Keratinocyte (primary cell): ENCODE measurements at regions not wholly inside any gene's neighbourhood (a gene's known extent, or its start where the extent isn't known, plus 50 kb on each side); places are given as distances from the start of the nearest gene placed in this dataset.
"Not testable (repeated sequence)": the region's sequence is repeated elsewhere in the genome, so short reads cannot be mapped to it uniquely, and the experiment has no call there.

Experiments used
- DNase-seq: peaks from one replicate; pipeline ENCODE4 v3.0.0-alpha.2; 2011; ENCODE audit warnings: low read depth, missing footprints, low spot score
- FAIRE-seq: peaks from 2 replicates; lab custom pipeline; 2011; peaks lifted over from hg19 to GRCh38; lab: Jason Lieb, UNC
- H2AFZ ChIP-seq: 2 replicates; pipeline ENCODE4 v1.6.0; 2012; ENCODE audit warnings: low read length, control low read depth, inconsistent platforms; ENCODE audit not compliant: control insufficient read depth
- H3K27ac ChIP-seq: 2 replicates; pipeline ENCODE4 v1.5.1; 2011; ENCODE audit warnings: low read length; ENCODE audit not compliant: control insufficient read depth, insufficient read depth
- H3K27me3 ChIP-seq: 3 replicates; pipeline ENCODE4 v1.6.0; 2011; ENCODE audit warnings: low read length; ENCODE audit not compliant: control insufficient read depth, insufficient read depth; ENCODE audit errors: extremely low read depth
- H3K36me3 ChIP-seq, 2 experiments: 2 replicates in 1 of 2; 3 replicates in 1 of 2; pipeline ENCODE4 v1.5.1; 2011; ENCODE audit warnings: low read length in 2 of 2, mild to moderate bottlenecking in 1 of 2; ENCODE audit not compliant: control insufficient read depth in 2 of 2, insufficient read depth in 2 of 2; ENCODE audit errors: extremely low read depth in 1 of 2
- H3K4me1 ChIP-seq: 3 replicates; pipeline ENCODE4 v1.5.1; 2011; ENCODE audit warnings: low read length; ENCODE audit not compliant: control insufficient read depth, insufficient read depth; ENCODE audit errors: extremely low read depth
- H3K4me2 ChIP-seq: 3 replicates; pipeline ENCODE4 v1.6.0; 2011; ENCODE audit warnings: low read depth, low read length; ENCODE audit not compliant: control insufficient read depth, insufficient read depth; ENCODE audit errors: extremely low read depth
- H3K4me3 ChIP-seq, 3 experiments: fragments of 200-600 bp in 1 of 3; sonication (generic) in 1 of 3; 2 replicates in 2 of 3; 3 replicates in 1 of 3; pipeline ENCODE4 v1.5.1; 2011 to 2016; ENCODE audit warnings: low read length in 3 of 3, mild to moderate bottlenecking in 3 of 3, control low read depth in 2 of 3, inconsistent platforms in 1 of 3, low read depth in 1 of 3, mixed read lengths in 1 of 3, mixed run types in 1 of 3, moderate library complexity in 1 of 3; ENCODE audit not compliant: control insufficient read depth in 2 of 3, insufficient read depth in 2 of 3; ENCODE audit errors: extremely low read depth in 1 of 3
- H3K79me2 ChIP-seq: 2 replicates; pipeline ENCODE4 v1.6.0; 2012; ENCODE audit warnings: low read length; ENCODE audit not compliant: control insufficient read depth, insufficient read depth
- H3K9ac ChIP-seq: 3 replicates; pipeline ENCODE4 v1.6.0; 2011; ENCODE audit warnings: low read length; ENCODE audit not compliant: control insufficient read depth, insufficient read depth; ENCODE audit errors: extremely low read depth
- H3K9me1 ChIP-seq: 3 replicates; pipeline ENCODE4 v1.6.0; 2011; ENCODE audit warnings: low read length; ENCODE audit not compliant: control insufficient read depth, insufficient read depth; ENCODE audit errors: extremely low read depth
- H3K9me3 ChIP-seq: 2 replicates; pipeline ENCODE4 v1.5.1; 2012; ENCODE audit warnings: low read depth, low read length; ENCODE audit not compliant: control insufficient read depth
- H4K20me1 ChIP-seq: 3 replicates; pipeline ENCODE4 v1.6.0; 2011; ENCODE audit warnings: low read length; ENCODE audit not compliant: control insufficient read depth, insufficient read depth; ENCODE audit errors: extremely low read depth
- CTCF ChIP-seq, 3 experiments: IDR thresholded peaks in 1 of 3; conservative IDR thresholded peaks in 1 of 3; optimal IDR thresholded peaks in 1 of 3; 2 replicates in 2 of 3; 3 replicates in 1 of 3; pipeline versions ENCODE3 to v1.5.1; 2011; ENCODE audit warnings: low read length in 3 of 3, mild to moderate bottlenecking in 3 of 3, moderate library complexity in 2 of 3, control low read depth in 1 of 3, inconsistent platforms in 1 of 3; ENCODE audit not compliant: insufficient read depth in 2 of 3; ENCODE audit errors: extremely low read depth in 1 of 3
- EZH2 ChIP-seq: IDR thresholded peaks from one replicate; pipeline ENCODE4 v1.6.1; 2012; ENCODE audit warnings: inconsistent platforms, mild to moderate bottlenecking, low read length, moderate library complexity
- dilution Hi-C: fragments of 300-500 bp; cut with MboI; formaldehyde crosslinking; loops from one replicate; pipeline ENCODE4 v1.7.0; 2020; ENCODE audit warnings: low sequenced_read_pairs; ENCODE audit not compliant: extremely low pct_ligation_motif_present

DNA sequence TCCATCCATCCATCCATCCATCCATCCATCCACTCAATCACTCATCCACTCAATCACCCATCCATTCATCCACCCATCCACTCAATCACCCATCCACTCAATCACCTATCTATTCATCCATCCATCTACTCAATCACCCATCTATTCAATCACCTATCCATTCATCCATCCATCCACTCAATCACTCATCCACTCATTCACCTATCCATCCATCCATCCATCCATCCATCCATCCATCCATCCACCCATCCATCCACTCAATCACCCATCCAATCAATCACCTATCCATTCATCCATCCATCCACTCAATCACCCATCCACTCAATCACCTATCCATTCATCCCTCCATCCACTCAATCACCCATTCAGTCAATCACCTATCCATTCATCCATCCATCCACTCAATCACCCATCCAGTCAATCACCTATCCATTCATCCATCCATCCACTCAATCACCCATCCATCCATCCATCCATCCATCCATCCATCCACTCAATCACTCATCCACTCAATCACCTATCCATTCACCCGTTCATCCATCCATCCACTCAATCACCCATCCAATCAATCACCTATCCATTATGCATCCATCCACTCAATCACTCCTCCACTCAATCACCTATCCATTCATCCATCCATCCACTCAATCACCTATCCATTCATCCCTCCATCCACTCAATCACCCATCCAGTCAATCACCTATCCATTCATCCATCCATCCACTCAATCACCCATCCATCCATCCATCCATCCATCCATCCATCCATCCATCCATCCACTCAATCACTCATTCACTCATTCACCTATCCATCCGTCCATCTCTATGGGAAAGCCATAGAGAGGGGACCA lies 114.7 kb upstream of the ZBTB40 start:
- H3K4me1 ChIP-seq, H4K20me1 ChIP-seq, H3K9ac ChIP-seq, H3K4me2 ChIP-seq, DNase-seq, H3K36me3 ChIP-seq, H3K9me1 ChIP-seq, dilution Hi-C loops, H2AFZ ChIP-seq, H3K27me3 ChIP-seq, FAIRE-seq, H3K79me2 ChIP-seq, H3K9me3 ChIP-seq, H3K27ac ChIP-seq, H3K4me3 ChIP-seq: not testable (repeated sequence)

DNA sequence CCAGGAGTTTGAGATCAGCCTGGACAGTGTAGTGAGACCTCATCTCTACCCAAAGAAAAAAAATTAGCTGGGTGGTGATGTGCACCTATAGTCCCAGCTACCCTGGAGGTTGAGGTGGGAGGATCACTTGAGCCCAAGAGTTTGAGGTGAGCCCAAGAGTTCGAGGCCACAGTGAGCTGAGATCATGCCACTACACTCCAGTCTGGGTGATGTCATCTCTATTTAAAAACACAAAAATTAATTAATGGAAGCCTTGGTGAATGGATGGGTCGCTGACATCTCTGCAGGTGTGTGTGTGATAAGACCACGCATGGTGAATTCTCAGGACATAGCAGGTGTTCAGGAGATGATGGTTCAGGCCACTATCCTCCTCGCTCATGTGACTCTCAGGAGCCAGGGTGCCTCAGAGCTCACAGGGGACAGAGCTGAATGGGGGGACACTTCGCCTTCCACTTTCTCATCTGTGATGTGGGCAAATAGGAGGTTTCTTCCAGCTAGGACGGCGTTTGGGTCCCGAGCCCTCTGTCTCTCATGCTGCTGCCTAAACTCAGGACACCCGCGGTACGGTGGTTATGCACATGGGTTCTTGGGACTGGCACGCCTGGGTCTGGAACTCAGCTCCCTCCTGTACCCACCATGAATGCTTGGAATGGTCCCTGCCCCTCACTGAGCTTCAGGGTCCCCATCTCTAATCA lies 113.4 kb upstream of the ZBTB40 start:
- no peak for DNase-seq
- Histone ChIP-seq H3K4me1 (no peaks in the 10 kb centered on the region), H3K79me2 (no peaks in the 10 kb centered on the region), H3K36me3 (no peaks in the 10 kb centered on the region), H3K9me1 (no peaks in the 10 kb centered on the region), H3K27me3 (peaks cover 19% of the 10 kb centered on the region), H3K9me3 (no peaks in the 10 kb centered on the region), H3K9ac (no peak overlapping the region), H3K4me3 (no peak overlapping the region), H2AFZ (no peak overlapping the region), H3K4me2 (no peak overlapping the region), H4K20me1 (no peaks in the 10 kb centered on the region), H3K27ac (no peak overlapping the region)
- no peak for FAIRE-seq
- dilution Hi-C loops: no loop called here
- TF ChIP-seq EZH2 (no peak), CTCF (optimal IDR thresholded peaks at IDR 0.05 in 1 of 3, IDR thresholded peaks at IDR 0.05 in 1 of 3, conservative IDR thresholded peaks at IDR 0.05 in 1 of 3; ENCODE audit: extremely low read depth in 1 of 3, insufficient read depth in 2 of 3, low read length in 3 of 3) (no peak)
